CD4-positive, alpha-beta T cell (primary cell): ENCODE measurements at regions not wholly inside any gene's neighbourhood (a gene's known extent, or its start where the extent isn't known, plus 50 kb on each side); places are given as distances from the start of the nearest gene placed in this dataset.

Experiments
- ATAC-seq: fragments of 200-7000 bp; cut with Tn5 transposase; one replicate; pipeline ENCODE4 v1.10.0; 2022; ENCODE audit warnings: mild to moderate bottlenecking; ENCODE audit not compliant: poor library complexity
- CTCF ChIA-PET: fragments of 350-600 bp; sonication (Branson Sonifier 250); formaldehyde crosslinking; loops from one replicate; lab custom pipeline; 2021; ENCODE audit warnings: antibody characterized with exemption, inconsistent platforms; lab: Charles Lee
- POLR2A ChIA-PET: fragments of 350-600 bp; sonication (Branson Sonifier 250); formaldehyde crosslinking; loops from one replicate; lab custom pipeline; 2021; ENCODE audit warnings: antibody characterized with exemption, inconsistent platforms; lab: Charles Lee
- DNase-seq, 14 experiments: peaks; one replicate each; pipeline ENCODE4 v3.0.0-alpha.2; 2013 to 2020; ENCODE audit warnings: mixed read lengths in 2 of 14
- H3K27ac ChIP-seq, 2 donors: one replicate each; pipeline versions ENCODE4 v1.5.1 to v1.7.0; 2013; ENCODE audit warnings: low read length in 2 of 2, low read depth in 1 of 2, mild to moderate bottlenecking in 1 of 2
- H3K27me3 ChIP-seq, 2 experiments: 1 replicate in 1 of 2; 2 replicates in 1 of 2; pipeline versions ENCODE4 v1.6.1 to v1.7.0; 2013; ENCODE audit warnings: low read length in 2 of 2, control low read depth in 1 of 2, mild to moderate bottlenecking in 1 of 2, moderate library complexity in 1 of 2; ENCODE audit not compliant: insufficient read depth in 2 of 2, control insufficient read depth in 1 of 2
- H3K36me3 ChIP-seq: one replicate; pipeline ENCODE4 v1.6.1; 2013; ENCODE audit warnings: low read length, control low read depth; ENCODE audit not compliant: insufficient read depth
- H3K4me1 ChIP-seq: one replicate; pipeline ENCODE4 v1.6.1; 2013; ENCODE audit warnings: low read length, control low read depth; ENCODE audit not compliant: insufficient read depth
- H3K4me3 ChIP-seq: one replicate; pipeline ENCODE4 v1.5.1; 2013; ENCODE audit warnings: mild to moderate bottlenecking, low read length, moderate library complexity
- H3K9me3 ChIP-seq, 2 experiments: 1 replicate in 1 of 2; 2 replicates in 1 of 2; pipeline versions ENCODE4 v1.6.1 to v1.7.0; 2013; ENCODE audit warnings: low read length in 2 of 2, mild to moderate bottlenecking in 2 of 2, control low read depth in 1 of 2, moderate library complexity in 1 of 2; ENCODE audit not compliant: control insufficient read depth in 1 of 2, insufficient read depth in 1 of 2
- H3K27ac Mint-ChIP-seq: one replicate; pipeline ENCODE4 v1.8.0; 2020; ENCODE audit warnings: mixed read lengths
- H3K27me3 Mint-ChIP-seq: one replicate; pipeline ENCODE4 v1.8.0; 2021; ENCODE audit warnings: mixed read lengths
- H3K36me3 Mint-ChIP-seq: one replicate; pipeline ENCODE4 v1.8.0; 2021; ENCODE audit warnings: low read depth, mixed read lengths
- H3K4me1 Mint-ChIP-seq: one replicate; pipeline ENCODE4 v1.8.0; 2021; ENCODE audit warnings: low read depth, mixed read lengths
- H3K4me3 Mint-ChIP-seq: one replicate; pipeline ENCODE4 v1.8.0; 2020; ENCODE audit warnings: mild to moderate bottlenecking, mixed read lengths
- H3K9me3 Mint-ChIP-seq: one replicate; pipeline ENCODE4 v1.8.0; 2020; ENCODE audit warnings: mixed read lengths
- CTCF ChIP-seq: fragments of 200-600 bp; IDR thresholded peaks from one replicate; pipeline ENCODE4 v1.8.0; 2022; ENCODE audit warnings: antibody characterized with exemption, mild to moderate bottlenecking
- intact Hi-C, 2 experiments: fragments of 100-400 bp; cut with DNase I in 1 of 2; cut with micrococcal nuclease in 1 of 2; formaldehyde crosslinking; loops; one replicate each; pipeline versions ENCODE4 v1.15.1 to v1.9.0; 2023 to 2025; cut with DNase I, micrococcal nuclease

GRCh38 chr2:5877360-5877759 lies 185.2 kb downstream of the SOX11 start:
- no peak overlapping the region for H3K4me3 ChIP-seq
- no peaks in the 10 kb centered on the region for H3K27me3 ChIP-seq
- no peaks in the 10 kb centered on the region for H3K27me3 Mint-ChIP-seq
- no peak overlapping the region for H3K27ac ChIP-seq
- H3K4me1 ChIP-seq: no peaks in the 10 kb centered on the region
- H3K36me3 ChIP-seq: no peaks in the 10 kb centered on the region
- H3K36me3 Mint-ChIP-seq: no peaks in the 10 kb centered on the region
- CTCF ChIA-PET: no interaction called here
- ATAC-seq: no peak
- POLR2A ChIA-PET: no interaction called here
- no peak for DNase-seq
- intact Hi-C loops: no loop called here
- no peak for TF ChIP-seq CTCF
- peaks cover 11% of the 10 kb centered on the region for H3K9me3 Mint-ChIP-seq
- no peak overlapping the region for H3K27ac Mint-ChIP-seq
- H3K9me3 ChIP-seq: no peaks in the 10 kb centered on the region
- no peak overlapping the region for H3K4me3 Mint-ChIP-seq
- H3K4me1 Mint-ChIP-seq: no peaks in the 10 kb centered on the region

GRCh38 chr2:5885451-5886173 lies 193.4 kb downstream of the SOX11 start:
- Histone ChIP-seq H3K27ac (no peak overlapping the region), H3K36me3 (no peaks in the 10 kb centered on the region), H3K9me3 (peaks cover 0 to 3% of the 10 kb centered on the region in 2 experiments), H3K4me1 (no peaks in the 10 kb centered on the region), H3K4me3 (no peak overlapping the region), H3K27me3 (no peaks in the 10 kb centered on the region)
- TF ChIP-seq CTCF: no peak
- Mint-ChIP-seq H3K4me3 (no peak overlapping the region), H3K4me1 (no peaks in the 10 kb centered on the region), H3K9me3 (peaks cover 8% of the 10 kb centered on the region), H3K27me3 (no peaks in the 10 kb centered on the region), H3K36me3 (no peaks in the 10 kb centered on the region), H3K27ac (no peak overlapping the region)
- POLR2A ChIA-PET: no interaction called here
- DNase-seq (no peak), ATAC-seq (no peak)
- CTCF ChIA-PET: no interaction called here
- intact Hi-C loops: no loop called here

GRCh38 chr2:5886462-5886861 lies 194.3 kb downstream of the SOX11 start:
- no peak overlapping the region for H3K27ac Mint-ChIP-seq
- H3K27me3 Mint-ChIP-seq: no peaks in the 10 kb centered on the region
- Histone ChIP-seq H3K9me3 (peaks cover 0 to 3% of the 10 kb centered on the region in 2 experiments), H3K27me3 (no peaks in the 10 kb centered on the region), H3K36me3 (no peaks in the 10 kb centered on the region), H3K4me3 (no peak overlapping the region), H3K4me1 (no peaks in the 10 kb centered on the region), H3K27ac (no peak overlapping the region)
- no peaks in the 10 kb centered on the region for H3K36me3 Mint-ChIP-seq
- H3K9me3 Mint-ChIP-seq: peaks cover 8% of the 10 kb centered on the region
- TF ChIP-seq CTCF: no peak
- intact Hi-C loops: no loop called here
- H3K4me3 Mint-ChIP-seq: no peak overlapping the region
- ChIA-PET POLR2A (no interaction called here), CTCF (interaction anchor here (0.8 kb wide), 1 partner anchor 25 kb away, joined by 3 read pairs; no protein-coding TSS in a partner anchor)
- ATAC-seq: no peak
- no peaks in the 10 kb centered on the region for H3K4me1 Mint-ChIP-seq
- DNase-seq: no peak
